HEK293 (cell line): ENCODE measurements at regions not wholly inside any gene's neighbourhood (a gene's known extent, or its start where the extent isn't known, plus 50 kb on each side); places are given as distances from the start of the nearest gene placed in this dataset.

Source experiments
- CTCF ChIA-PET: fragments of 350-600 bp; formaldehyde crosslinking; extraction: SDS; loops from one replicate; lab custom pipeline; 2021; ENCODE audit warnings: antibody characterized with exemption; lab: Yijun Ruan, JAX
- POLR2A ChIA-PET: fragments of 300-600 bp; formaldehyde crosslinking; extraction: SDS; loops from one replicate; lab custom pipeline; 2020; ENCODE audit warnings: antibody characterized with exemption, inconsistent platforms; lab: Yijun Ruan, JAX
- H3K27ac ChIP-seq: fragments of 200-500 bp; sonication (Bioruptor generic); 2 replicates; pipeline ENCODE4 v1.5.1; 2014; ENCODE audit warnings: low read depth, low read length, control low read depth, inconsistent platforms; ENCODE audit errors: extremely low read depth
- H3K36me3 ChIP-seq, 2 experiments: fragments of 200-500 bp in 1 of 2; sonication (Bioruptor generic) in 1 of 2; 1 replicate in 1 of 2; 2 replicates in 1 of 2; pipeline ENCODE4 v1.5.1; 2014 to 2017; ENCODE audit warnings: inconsistent platforms in 2 of 2, low read length in 2 of 2; ENCODE audit not compliant: control insufficient read depth in 2 of 2, insufficient read depth in 1 of 2
- H3K4me1 ChIP-seq: fragments of 200-500 bp; sonication (Bioruptor generic); 2 replicates; pipeline ENCODE4 v1.5.1; 2014; ENCODE audit warnings: mild to moderate bottlenecking, low read length, inconsistent platforms; ENCODE audit not compliant: control insufficient read depth, insufficient read depth
- H3K4me3 ChIP-seq: 2 replicates; pipeline ENCODE4 v1.5.1; 2011; ENCODE audit warnings: low read depth, mild to moderate bottlenecking, control low read depth, low read length, moderate library complexity
- H3K9me3 ChIP-seq: fragments of 200-500 bp; sonication (Bioruptor generic); 2 replicates; pipeline ENCODE4 v1.5.1; 2014; ENCODE audit warnings: low read depth, low read length, inconsistent platforms; ENCODE audit not compliant: control insufficient read depth, insufficient read depth
- EGR2 ChIP-seq: fragments of 450-650 bp; formaldehyde crosslinking; IDR thresholded peaks from 2 replicates; pipeline ENCODE4 v1.5.1; 2016; ENCODE audit warnings: low read depth, missing biosample characterization, missing genetic modification characterization
- HIC1 ChIP-seq: fragments of 450-650 bp; formaldehyde crosslinking; IDR thresholded peaks from 2 replicates; pipeline ENCODE4 v1.5.1; 2016; ENCODE audit warnings: missing biosample characterization, missing genetic modification characterization
- KLF7 ChIP-seq: fragments of 450-650 bp; formaldehyde crosslinking; IDR thresholded peaks from 2 replicates; pipeline ENCODE4 v1.5.1; 2016; ENCODE audit warnings: missing biosample characterization, missing genetic modification characterization, borderline replicate concordance
- MYNN ChIP-seq: fragments of 450-650 bp; formaldehyde crosslinking; IDR thresholded peaks from 2 replicates; pipeline ENCODE4 v1.5.1; 2016; ENCODE audit warnings: missing biosample characterization, missing genetic modification characterization, borderline replicate concordance
- RBAK ChIP-seq: fragments of 450-650 bp; formaldehyde crosslinking; IDR thresholded peaks from 2 replicates; pipeline ENCODE4 v1.5.1; 2016; ENCODE audit warnings: missing biosample characterization, missing genetic modification characterization
- TCF7L2 ChIP-seq: IDR thresholded peaks from 2 replicates; pipeline ENCODE4 v1.6.1; 2011; ENCODE audit warnings: low read depth, mild to moderate bottlenecking, inconsistent platforms, low read length, moderate library complexity, borderline replicate concordance
- WT1 ChIP-seq: fragments of 450-650 bp; formaldehyde crosslinking; IDR thresholded peaks from 2 replicates; pipeline ENCODE4 v1.5.1; 2016; ENCODE audit warnings: missing biosample characterization, missing genetic modification characterization
- ZBTB8A ChIP-seq: fragments of 450-650 bp; formaldehyde crosslinking; IDR thresholded peaks from 2 replicates; pipeline ENCODE4 v1.5.1; 2016; ENCODE audit warnings: missing biosample characterization, missing genetic modification characterization
- ZFP3 ChIP-seq: fragments of 450-650 bp; formaldehyde crosslinking; IDR thresholded peaks from 2 replicates; pipeline ENCODE4 v1.5.1; 2016; ENCODE audit warnings: low read depth, missing biosample characterization, missing genetic modification characterization
- ZNF16 ChIP-seq: fragments of 450-650 bp; formaldehyde crosslinking; IDR thresholded peaks from 2 replicates; pipeline ENCODE4 v1.5.1; 2016; ENCODE audit warnings: low read depth, missing biosample characterization, missing genetic modification characterization
- ZNF169 ChIP-seq: fragments of 450-650 bp; formaldehyde crosslinking; IDR thresholded peaks from 2 replicates; pipeline ENCODE4 v1.5.1; 2016; ENCODE audit warnings: missing biosample characterization, missing genetic modification characterization
- ZNF174 ChIP-seq: fragments of 450-650 bp; formaldehyde crosslinking; IDR thresholded peaks from 2 replicates; pipeline ENCODE4 v1.5.0; 2017; ENCODE audit warnings: missing biosample characterization, mild to moderate bottlenecking, missing genetic modification characterization
- ZNF2 ChIP-seq: fragments of 450-650 bp; formaldehyde crosslinking; IDR thresholded peaks from 2 replicates; pipeline ENCODE4 v1.5.1; 2016; ENCODE audit warnings: missing biosample characterization, missing genetic modification characterization
- ZNF335 ChIP-seq: fragments of 450-650 bp; formaldehyde crosslinking; conservative IDR thresholded peaks from 2 replicates; pipeline ENCODE4 v1.5.1; 2016; ENCODE audit warnings: missing biosample characterization, missing genetic modification characterization
- ZNF391 ChIP-seq: fragments of 450-650 bp; formaldehyde crosslinking; IDR thresholded peaks from 2 replicates; pipeline ENCODE4 v1.5.1; 2016; ENCODE audit warnings: low read depth, missing biosample characterization, missing genetic modification characterization, borderline replicate concordance
- ZNF398 ChIP-seq: fragments of 450-650 bp; formaldehyde crosslinking; IDR thresholded peaks from 2 replicates; pipeline ENCODE4 v1.5.1; 2017; ENCODE audit warnings: missing biosample characterization, missing genetic modification characterization
- ZNF426 ChIP-seq: fragments of 450-650 bp; formaldehyde crosslinking; IDR thresholded peaks from 2 replicates; pipeline ENCODE4 v1.5.1; 2017; ENCODE audit warnings: missing biosample characterization, missing genetic modification characterization, mild to moderate bottlenecking, inconsistent platforms, moderate library complexity
- ZNF514 ChIP-seq: fragments of 450-650 bp; formaldehyde crosslinking; IDR thresholded peaks from 2 replicates; pipeline ENCODE4 v1.5.1; 2016; ENCODE audit warnings: missing biosample characterization, missing genetic modification characterization
- ZNF560 ChIP-seq: fragments of 450-650 bp; formaldehyde crosslinking; IDR thresholded peaks from 2 replicates; pipeline ENCODE4 v1.5.1; 2017; ENCODE audit warnings: missing biosample characterization, missing genetic modification characterization, borderline replicate concordance
- ZNF629 ChIP-seq: fragments of 450-650 bp; formaldehyde crosslinking; IDR thresholded peaks from 2 replicates; pipeline ENCODE4 v1.5.1; 2017; ENCODE audit warnings: missing biosample characterization, missing genetic modification characterization
- ZNF658 ChIP-seq: fragments of 450-650 bp; formaldehyde crosslinking; IDR thresholded peaks from 2 replicates; pipeline ENCODE4; 2016; ENCODE audit warnings: missing biosample characterization, missing genetic modification characterization
- ZNF776 ChIP-seq: fragments of 450-650 bp; formaldehyde crosslinking; IDR thresholded peaks from 2 replicates; pipeline ENCODE4 v1.5.0; 2017; ENCODE audit warnings: missing biosample characterization, missing genetic modification characterization, borderline replicate concordance
- ZNF830 ChIP-seq: fragments of 450-650 bp; IDR thresholded peaks from 2 replicates; pipeline ENCODE4 v1.5.0; 2018; ENCODE audit warnings: missing biosample characterization, missing genetic modification characterization, low read depth, mild to moderate bottlenecking, moderate library complexity
- ZNF843 ChIP-seq: fragments of 450-650 bp; formaldehyde crosslinking; IDR thresholded peaks from 2 replicates; pipeline ENCODE4 v1.5.1; 2016; ENCODE audit warnings: missing biosample characterization, missing genetic modification characterization
- TF ChIP-seq, protein P1 (sequence below): fragments of 450-650 bp; formaldehyde crosslinking; IDR thresholded peaks from 2 replicates; pipeline ENCODE4 v1.5.1; 2016; ENCODE audit warnings: missing biosample characterization, missing genetic modification characterization

DNA sequence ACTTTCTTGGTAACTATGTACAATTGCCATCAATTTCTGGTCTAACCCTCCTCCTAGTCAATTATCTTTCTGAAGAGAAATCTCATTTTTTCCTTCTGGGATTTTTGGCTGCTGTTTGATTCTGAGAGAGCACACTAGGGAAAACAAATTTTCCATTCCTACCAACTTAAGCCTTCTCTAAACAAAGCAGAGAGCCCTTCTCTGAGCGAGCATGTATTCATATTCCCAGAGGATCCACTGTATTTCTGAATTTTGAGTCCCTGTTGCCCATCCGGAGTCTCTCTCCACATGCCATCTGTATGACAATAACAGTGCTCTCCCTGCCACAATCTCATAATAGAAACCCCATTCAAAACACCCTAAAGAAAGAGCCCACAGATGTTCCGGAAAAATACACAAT lies 78.5 kb downstream of the MAIP1 start:
- no peaks in the 10 kb centered on the region for H3K4me1 ChIP-seq
- H3K9me3 ChIP-seq = no peaks in the 10 kb centered on the region
- no peaks in the 10 kb centered on the region for H3K36me3 ChIP-seq
- TF ChIP-seq ZNF776 (tag by site-specific recombination) = no peak
- H3K4me3 ChIP-seq = no peak overlapping the region
- no peak overlapping the region for H3K27ac ChIP-seq
- CTCF ChIA-PET = no interaction called here
- POLR2A ChIA-PET = no interaction called here

DNA sequence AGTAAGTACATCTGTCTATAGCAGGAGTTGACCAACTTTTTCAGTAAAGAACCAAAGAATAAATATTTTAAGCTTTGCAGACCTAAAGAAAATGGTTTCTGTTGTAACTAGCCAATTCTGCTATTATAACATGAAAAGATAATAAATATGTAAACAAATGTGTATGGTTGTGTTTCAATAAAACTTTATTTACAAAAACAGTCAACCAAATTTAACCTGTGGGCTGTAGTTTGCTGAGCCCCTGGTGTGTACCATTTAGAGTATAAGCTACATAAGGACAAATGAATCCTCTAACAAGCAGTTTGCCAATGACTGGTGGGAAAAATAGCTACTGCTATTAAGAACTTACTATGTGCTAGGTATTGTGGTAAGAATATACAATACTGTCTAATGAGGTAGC lies 79.4 kb downstream of the MAIP1 start:
- H3K36me3 ChIP-seq = no peaks in the 10 kb centered on the region
- no peaks in the 10 kb centered on the region for H3K4me1 ChIP-seq
- H3K4me3 ChIP-seq = no peak overlapping the region
- H3K9me3 ChIP-seq = no peaks in the 10 kb centered on the region
- ChIA-PET CTCF (no interaction called here), POLR2A (no interaction called here)
- TF ChIP-seq ZNF830 (tag by site-specific recombination) (no peak), ZNF629 (no peak), ZNF391 (tag by site-specific recombination) (no peak), ZNF398 (tag by site-specific recombination) (no peak), KLF7 (tag by site-specific recombination) (no peak), ZNF16 (tag by site-specific recombination) (no peak), ZNF560 (no peak), MYNN (tag by site-specific recombination) (no peak)
- TF ChIP-seq, all 188 proteins: peak for 0
- H3K27ac ChIP-seq = no peak overlapping the region

DNA sequence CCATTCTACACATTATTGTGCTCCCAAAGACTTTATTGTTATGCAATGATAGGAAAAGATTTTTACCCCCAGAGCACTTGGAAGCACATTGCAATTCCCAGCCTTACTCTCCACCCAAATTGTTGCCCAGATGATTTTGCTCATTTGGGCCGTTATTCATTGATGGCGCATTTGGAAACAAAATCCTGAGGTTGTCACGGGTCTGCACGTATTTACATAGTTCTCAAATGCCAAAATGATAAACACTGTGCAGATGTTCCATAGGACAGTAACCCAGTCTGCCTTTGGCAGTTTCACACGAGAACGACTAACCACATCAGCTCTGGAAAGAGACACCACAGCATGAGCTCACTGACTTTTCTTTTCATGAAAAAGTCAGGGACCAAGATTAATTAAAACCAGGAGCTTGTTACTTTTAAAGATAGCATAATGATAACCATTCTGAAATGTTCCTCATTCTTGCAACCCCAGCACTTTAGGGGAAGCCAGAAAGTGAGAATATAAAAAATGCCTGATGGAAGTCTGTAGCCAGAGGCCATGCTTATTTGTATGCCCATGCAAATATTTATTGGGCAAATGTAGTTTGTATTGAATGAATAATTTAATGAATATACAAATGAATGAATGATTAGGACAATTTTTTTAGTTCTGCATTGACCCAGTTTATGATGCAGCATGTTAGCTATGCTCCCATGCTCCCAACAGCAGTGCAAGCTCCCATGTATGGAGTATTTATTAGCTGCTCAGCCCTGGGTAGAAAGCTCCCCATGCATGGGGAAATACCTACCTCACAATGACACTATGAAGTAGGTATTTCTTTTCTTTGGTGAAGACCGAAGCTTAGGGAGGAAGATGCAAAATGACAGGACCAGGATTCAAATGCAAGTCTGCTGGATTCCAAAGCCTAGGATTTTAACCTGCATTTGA lies 84.6 kb downstream of the MAIP1 start:
- no peaks in the 10 kb centered on the region for H3K4me1 ChIP-seq
- no peaks in the 10 kb centered on the region for H3K36me3 ChIP-seq
- no peaks in the 10 kb centered on the region for H3K9me3 ChIP-seq
- H3K4me3 ChIP-seq = no peak overlapping the region
- TF ChIP-seq ZNF174 (tag by site-specific recombination) (no peak), ZNF514 (tag by site-specific recombination) (no peak), TCF7L2 (no peak), RBAK (no peak), EGR2 (no peak), ZNF658 (no peak), WT1 (tag by site-specific recombination) (no peak), ZNF426 (tag by site-specific recombination) (no peak), ZNF169 (tag by site-specific recombination) (no peak), ZFP3 (tag by site-specific recombination) (no peak), HIC1 (tag by site-specific recombination) (no peak), ZNF843 (tag by site-specific recombination) (no peak), ZNF335 (no peak), ZBTB8A (tag by site-specific recombination) (no peak), ZNF2 (tag by site-specific recombination) (no peak)
- TF ChIP-seq, protein P1, sequence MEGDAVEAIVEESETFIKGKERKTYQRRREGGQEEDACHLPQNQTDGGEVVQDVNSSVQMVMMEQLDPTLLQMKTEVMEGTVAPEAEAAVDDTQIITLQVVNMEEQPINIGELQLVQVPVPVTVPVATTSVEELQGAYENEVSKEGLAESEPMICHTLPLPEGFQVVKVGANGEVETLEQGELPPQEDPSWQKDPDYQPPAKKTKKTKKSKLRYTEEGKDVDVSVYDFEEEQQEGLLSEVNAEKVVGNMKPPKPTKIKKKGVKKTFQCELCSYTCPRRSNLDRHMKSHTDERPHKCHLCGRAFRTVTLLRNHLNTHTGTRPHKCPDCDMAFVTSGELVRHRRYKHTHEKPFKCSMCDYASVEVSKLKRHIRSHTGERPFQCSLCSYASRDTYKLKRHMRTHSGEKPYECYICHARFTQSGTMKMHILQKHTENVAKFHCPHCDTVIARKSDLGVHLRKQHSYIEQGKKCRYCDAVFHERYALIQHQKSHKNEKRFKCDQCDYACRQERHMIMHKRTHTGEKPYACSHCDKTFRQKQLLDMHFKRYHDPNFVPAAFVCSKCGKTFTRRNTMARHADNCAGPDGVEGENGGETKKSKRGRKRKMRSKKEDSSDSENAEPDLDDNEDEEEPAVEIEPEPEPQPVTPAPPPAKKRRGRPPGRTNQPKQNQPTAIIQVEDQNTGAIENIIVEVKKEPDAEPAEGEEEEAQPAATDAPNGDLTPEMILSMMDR = no peak
- TF ChIP-seq, all 188 proteins: peak for 0
- ChIA-PET CTCF (no interaction called here), POLR2A (no interaction called here)
- H3K27ac ChIP-seq = no peak overlapping the region
